SU-DHL-6 (cell line): ENCODE measurements at regions not wholly inside any gene's neighbourhood (a gene's known extent, or its start where the extent isn't known, plus 50 kb on each side); places are given as distances from the start of the nearest gene placed in this dataset.

Experiments used
- H2AFZ ChIP-seq: fragments of 200-600 bp; sonication (generic); 2 replicates; pipeline ENCODE4 v1.6.1; 2014; ENCODE audit warnings: low read depth, mild to moderate bottlenecking, moderate library complexity, mixed read lengths, antibody characterized with exemption, low read length; ENCODE audit not compliant: severe bottlenecking
- H3F3A ChIP-seq: fragments of 200-600 bp; shearing (Covaris generic); 2 replicates; pipeline ENCODE4 v1.6.0; 2016; ENCODE audit warnings: antibody characterized with exemption, mild to moderate bottlenecking; ENCODE audit not compliant: insufficient read depth
- H3K27ac ChIP-seq: fragments of 200-600 bp; sonication (generic); 2 replicates; pipeline ENCODE4 v1.5.1; 2016; ENCODE audit warnings: low read depth, mild to moderate bottlenecking, low read length, moderate library complexity, mixed read lengths
- H3K27me3 ChIP-seq: fragments of 200-600 bp; sonication (generic), shearing (Covaris generic); 2 replicates; pipeline ENCODE4 v1.6.0; 2014; ENCODE audit warnings: mild to moderate bottlenecking, low read length
- H3K36me3 ChIP-seq: fragments of 200-600 bp; sonication (generic); 2 replicates; pipeline ENCODE4 v1.6.1; 2014; ENCODE audit warnings: mild to moderate bottlenecking, low read length, mixed read lengths
- H3K4me2 ChIP-seq: fragments of 300-600, 200-600 bp; shearing (Covaris generic), sonication (generic); 2 replicates; pipeline ENCODE4 v1.6.0; 2014; ENCODE audit warnings: low read length, low read depth, mild to moderate bottlenecking; ENCODE audit not compliant: poor library complexity, severe bottlenecking
- H3K4me3 ChIP-seq: fragments of 200-600 bp; sonication (generic); 2 replicates; pipeline ENCODE4 v1.5.1; 2014; ENCODE audit warnings: antibody characterized with exemption, low read length, mild to moderate bottlenecking, mixed read lengths; ENCODE audit not compliant: insufficient read depth, poor library complexity, severe bottlenecking
- H3K79me2 ChIP-seq: fragments of 200-600 bp; sonication (generic); 2 replicates; pipeline ENCODE4 v1.6.1; 2014; ENCODE audit warnings: mild to moderate bottlenecking, low read length, moderate library complexity; ENCODE audit not compliant: insufficient read depth
- H3K9ac ChIP-seq: fragments of 200-600 bp; sonication (generic); 2 replicates; pipeline ENCODE4 v1.7.0; 2014; ENCODE audit warnings: mild to moderate bottlenecking, low read length
- H3K9me2 ChIP-seq: fragments of 200-600 bp; sonication (generic); replicated peaks from 2 replicates; pipeline ENCODE4 v1.6.1; 2014; ENCODE audit warnings: low read length; ENCODE audit not compliant: insufficient read depth
- H3K9me3 ChIP-seq: fragments of 200-600 bp; sonication (generic); 2 replicates; pipeline ENCODE4 v1.6.1; 2014; ENCODE audit warnings: low read length, mixed read lengths; ENCODE audit not compliant: insufficient read depth
- H4K20me1 ChIP-seq: fragments of 200-600 bp; sonication (generic); 2 replicates; pipeline ENCODE4 v1.6.1; 2014; ENCODE audit warnings: low read depth, mild to moderate bottlenecking, antibody characterized with exemption, low read length, moderate library complexity, mixed read lengths
- EZH2phosphoT487 ChIP-seq: fragments of 200-600 bp; sonication (generic), shearing (Covaris generic); conservative IDR thresholded peaks from 2 replicates; pipeline ENCODE4 v1.6.1; 2018; ENCODE audit warnings: mild to moderate bottlenecking, antibody characterized with exemption, low read length, moderate library complexity, mixed read lengths
- TF ChIP-seq, protein P1 (sequence below): fragments of 200-600 bp; sonication (generic); IDR thresholded peaks from one replicate; pipeline ENCODE4 v1.5.1; 2017; ENCODE audit warnings: antibody characterized with exemption, mild to moderate bottlenecking, low read length, moderate library complexity; ENCODE audit not compliant: insufficient read depth, poor library complexity, severe bottlenecking

DNA sequence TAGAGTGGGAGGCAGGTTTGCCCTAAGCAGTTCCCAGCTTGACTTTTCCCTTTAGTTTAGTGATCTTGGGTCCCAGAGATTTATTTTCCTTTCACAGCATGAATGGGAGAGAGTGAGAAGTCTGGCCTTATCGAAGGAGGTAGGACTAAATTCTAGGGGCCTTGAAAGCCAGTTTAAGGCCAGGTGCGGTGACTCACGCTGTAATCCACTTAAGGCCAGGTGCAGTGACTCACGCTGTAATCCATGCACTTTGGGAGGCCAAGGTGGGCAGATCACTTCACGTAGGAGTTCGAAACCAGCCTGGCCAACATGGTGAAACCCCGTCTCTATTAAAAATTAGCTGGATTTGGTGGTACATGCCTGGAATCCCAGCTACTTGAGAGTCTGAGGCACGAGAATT is 392.2 kb downstream of the ACTR3B start:
- no peaks in the 10 kb centered on the region for H4K20me1 ChIP-seq

DNA sequence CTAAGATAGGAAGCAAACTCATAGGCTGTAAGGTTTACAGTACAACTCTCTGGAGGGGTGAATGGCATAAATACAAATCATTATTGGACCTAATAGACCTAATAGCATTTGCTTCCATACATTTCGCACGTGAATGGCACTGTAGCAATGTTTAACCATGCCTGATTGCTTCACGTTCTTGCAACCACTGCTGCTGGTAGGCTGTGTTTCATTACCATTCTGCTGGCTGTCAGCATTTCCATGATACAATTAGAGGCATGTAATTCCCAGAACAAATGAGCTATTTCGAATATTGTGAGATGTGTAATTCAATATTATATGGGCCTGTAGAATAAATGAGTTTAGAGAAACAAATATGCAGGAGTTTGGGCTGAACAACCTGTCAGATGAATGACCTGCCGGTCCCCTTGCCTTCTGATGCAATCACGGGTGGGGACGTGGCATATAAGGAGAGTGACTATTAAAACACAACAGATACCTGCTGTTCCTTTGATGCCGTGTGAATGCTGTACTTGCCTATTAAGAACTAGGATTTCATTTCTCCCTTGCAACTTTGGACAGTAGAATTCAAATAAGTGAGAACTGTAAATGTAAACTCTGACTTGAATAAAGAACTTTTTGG is 393.4 kb downstream of the ACTR3B start:
- Histone ChIP-seq H3K79me2 (no peaks in the 10 kb centered on the region), H3K4me3 (no peak overlapping the region), H3K27me3 (no peaks in the 10 kb centered on the region), H3K9me3 (no peaks in the 10 kb centered on the region), H2AFZ (no peak overlapping the region), H3K36me3 (no peaks in the 10 kb centered on the region), H3F3A (no peaks in the 10 kb centered on the region), H3K9me2 (no peaks in the 10 kb centered on the region), H3K27ac (no peak overlapping the region), H4K20me1 (no peaks in the 10 kb centered on the region), H3K4me2 (no peak overlapping the region), H3K9ac (no peak overlapping the region)
- TF ChIP-seq, protein P1, sequence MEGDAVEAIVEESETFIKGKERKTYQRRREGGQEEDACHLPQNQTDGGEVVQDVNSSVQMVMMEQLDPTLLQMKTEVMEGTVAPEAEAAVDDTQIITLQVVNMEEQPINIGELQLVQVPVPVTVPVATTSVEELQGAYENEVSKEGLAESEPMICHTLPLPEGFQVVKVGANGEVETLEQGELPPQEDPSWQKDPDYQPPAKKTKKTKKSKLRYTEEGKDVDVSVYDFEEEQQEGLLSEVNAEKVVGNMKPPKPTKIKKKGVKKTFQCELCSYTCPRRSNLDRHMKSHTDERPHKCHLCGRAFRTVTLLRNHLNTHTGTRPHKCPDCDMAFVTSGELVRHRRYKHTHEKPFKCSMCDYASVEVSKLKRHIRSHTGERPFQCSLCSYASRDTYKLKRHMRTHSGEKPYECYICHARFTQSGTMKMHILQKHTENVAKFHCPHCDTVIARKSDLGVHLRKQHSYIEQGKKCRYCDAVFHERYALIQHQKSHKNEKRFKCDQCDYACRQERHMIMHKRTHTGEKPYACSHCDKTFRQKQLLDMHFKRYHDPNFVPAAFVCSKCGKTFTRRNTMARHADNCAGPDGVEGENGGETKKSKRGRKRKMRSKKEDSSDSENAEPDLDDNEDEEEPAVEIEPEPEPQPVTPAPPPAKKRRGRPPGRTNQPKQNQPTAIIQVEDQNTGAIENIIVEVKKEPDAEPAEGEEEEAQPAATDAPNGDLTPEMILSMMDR, result no peak
- no peak for TF ChIP-seq EZH2phosphoT487

More for the DNA sequence above, 392.2 kb downstream of the ACTR3B start:
- no peaks in the 10 kb centered on the region for H3K79me2 ChIP-seq
- H3K36me3 ChIP-seq, result no peaks in the 10 kb centered on the region
- no peak overlapping the region for H3K4me2 ChIP-seq
- no peak overlapping the region for H3K27ac ChIP-seq
- H3K27me3 ChIP-seq, result no peaks in the 10 kb centered on the region
- no peaks in the 10 kb centered on the region for H3F3A ChIP-seq
- no peaks in the 10 kb centered on the region for H3K9me2 ChIP-seq
- H3K9ac ChIP-seq, result no peak overlapping the region
- no peak overlapping the region for H2AFZ ChIP-seq
- H3K9me3 ChIP-seq, result no peaks in the 10 kb centered on the region
- TF ChIP-seq, protein P1, result no peak
- TF ChIP-seq EZH2phosphoT487, result no peak
- no peak overlapping the region for H3K4me3 ChIP-seq

DNA sequence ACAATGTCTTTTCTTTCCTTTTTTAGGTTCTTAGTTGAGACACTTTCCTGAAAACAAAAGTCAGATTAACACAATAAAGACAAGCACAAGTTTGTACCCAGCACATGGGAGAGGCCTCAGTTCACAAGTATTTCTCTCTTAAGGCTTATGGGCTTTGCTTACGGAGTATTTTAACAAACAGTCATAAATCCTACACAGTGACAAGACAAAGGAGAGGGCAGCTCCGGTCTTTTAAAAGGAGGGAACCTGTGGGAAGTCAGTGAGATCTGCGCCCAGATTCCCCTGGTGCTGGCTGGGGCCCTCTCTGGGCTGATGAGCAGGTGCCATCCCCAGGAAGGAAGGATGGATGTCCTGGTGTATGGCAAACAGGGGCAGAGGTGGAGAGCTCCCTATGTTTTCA is 398.6 kb downstream of the ACTR3B start:
- TF ChIP-seq EZH2phosphoT487, result no peak
- TF ChIP-seq, protein P1, result no peak
- Histone ChIP-seq H4K20me1 (no peaks in the 10 kb centered on the region), H3K79me2 (no peaks in the 10 kb centered on the region), H3K9ac (no peak overlapping the region), H2AFZ (no peak overlapping the region), H3K36me3 (no peaks in the 10 kb centered on the region), H3K4me2 (no peak overlapping the region), H3K27ac (no peak overlapping the region), H3K9me2 (no peaks in the 10 kb centered on the region), H3K4me3 (no peak overlapping the region), H3F3A (no peaks in the 10 kb centered on the region), H3K27me3 (no peaks in the 10 kb centered on the region), H3K9me3 (no peaks in the 10 kb centered on the region)
